ENCODE measurements at regions not wholly inside any gene's neighbourhood (a gene's known extent, or its start where the extent isn't known, plus 50 kb on each side); places are given as distances from the start of the nearest gene placed in this dataset.

- TF ChIP-seq POLR2AphosphoS5 (IDR thresholded peaks at IDR 0.05), result no peak
- TF ChIP-seq, protein P1, sequence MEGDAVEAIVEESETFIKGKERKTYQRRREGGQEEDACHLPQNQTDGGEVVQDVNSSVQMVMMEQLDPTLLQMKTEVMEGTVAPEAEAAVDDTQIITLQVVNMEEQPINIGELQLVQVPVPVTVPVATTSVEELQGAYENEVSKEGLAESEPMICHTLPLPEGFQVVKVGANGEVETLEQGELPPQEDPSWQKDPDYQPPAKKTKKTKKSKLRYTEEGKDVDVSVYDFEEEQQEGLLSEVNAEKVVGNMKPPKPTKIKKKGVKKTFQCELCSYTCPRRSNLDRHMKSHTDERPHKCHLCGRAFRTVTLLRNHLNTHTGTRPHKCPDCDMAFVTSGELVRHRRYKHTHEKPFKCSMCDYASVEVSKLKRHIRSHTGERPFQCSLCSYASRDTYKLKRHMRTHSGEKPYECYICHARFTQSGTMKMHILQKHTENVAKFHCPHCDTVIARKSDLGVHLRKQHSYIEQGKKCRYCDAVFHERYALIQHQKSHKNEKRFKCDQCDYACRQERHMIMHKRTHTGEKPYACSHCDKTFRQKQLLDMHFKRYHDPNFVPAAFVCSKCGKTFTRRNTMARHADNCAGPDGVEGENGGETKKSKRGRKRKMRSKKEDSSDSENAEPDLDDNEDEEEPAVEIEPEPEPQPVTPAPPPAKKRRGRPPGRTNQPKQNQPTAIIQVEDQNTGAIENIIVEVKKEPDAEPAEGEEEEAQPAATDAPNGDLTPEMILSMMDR (IDR thresholded peaks at IDR 0.05), result no peak
- no peak for TF ChIP-seq EP300 (IDR thresholded peaks at IDR 0.05)
- TF ChIP-seq POLR2A (IDR thresholded peaks at IDR 0.05; ENCODE audit: low read depth), result no peak
These were observed 740.9 kb upstream of the LRRC4C start for GRCh38 chr11:42200311-42200710.

Measured in esophagus muscularis mucosa (tissue), 4 donors.